AG09319 (cell line): ENCODE measurements at regions not wholly inside any gene's neighbourhood (a gene's known extent, or its start where the extent isn't known, plus 50 kb on each side); places are given as distances from the start of the nearest gene placed in this dataset.

Source experiments
- DNase-seq: peaks from one replicate; pipeline ENCODE4 v3.0.0-alpha.2; 2010; ENCODE audit warnings: low read depth; ENCODE audit errors: extremely low read depth
- TF ChIP-seq, protein P1 (sequence below): IDR thresholded peaks from 2 replicates; pipeline ENCODE4 v1.5.1; 2011; ENCODE audit warnings: low read depth, mild to moderate bottlenecking, inconsistent platforms, low read length, moderate library complexity

DNA sequence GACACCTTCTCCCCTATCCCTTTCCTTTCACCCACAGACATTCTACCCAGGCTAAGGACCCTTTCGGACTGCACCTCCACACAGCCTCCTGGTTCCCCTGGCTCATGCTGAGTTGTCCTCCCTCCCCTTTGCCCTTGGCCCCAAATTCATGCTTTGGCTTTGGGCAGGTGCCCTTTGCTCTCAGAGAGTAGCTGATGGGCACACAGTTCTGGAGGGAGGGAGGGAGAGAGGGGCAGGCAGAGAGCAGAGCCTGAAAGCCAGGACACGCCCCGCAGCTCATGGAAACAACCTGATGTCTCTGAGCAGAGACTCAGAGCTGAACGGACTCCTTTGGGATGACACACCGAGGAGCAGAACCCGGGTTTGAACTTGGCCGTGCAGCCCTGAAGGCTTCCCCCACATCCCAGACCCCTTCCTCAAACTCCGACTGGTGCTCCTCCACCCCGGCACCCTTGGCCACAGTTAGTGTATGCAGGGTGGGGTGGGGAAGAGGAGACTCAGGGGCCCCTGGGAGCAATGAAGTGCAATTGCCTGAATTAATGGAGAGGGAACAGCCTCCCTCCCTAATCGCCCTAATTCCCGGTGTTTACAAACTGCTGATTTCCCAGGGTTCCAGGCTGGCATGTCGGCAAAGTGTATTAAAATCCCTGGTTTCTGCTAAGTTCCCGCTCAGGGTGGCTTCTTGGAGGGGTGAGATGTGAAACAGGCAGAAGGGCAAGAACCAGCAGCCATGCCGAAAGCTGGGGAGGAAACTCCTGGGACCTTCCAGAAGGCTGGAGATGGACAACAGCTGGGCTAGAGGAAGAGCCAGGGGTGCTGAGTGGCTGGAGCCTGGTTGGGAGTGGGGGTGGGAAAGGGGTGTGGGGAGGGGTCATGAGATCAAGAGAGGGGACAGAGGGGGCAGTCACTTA, 71.2 kb upstream of the SHISAL1 start:
- TF ChIP-seq, protein P1, sequence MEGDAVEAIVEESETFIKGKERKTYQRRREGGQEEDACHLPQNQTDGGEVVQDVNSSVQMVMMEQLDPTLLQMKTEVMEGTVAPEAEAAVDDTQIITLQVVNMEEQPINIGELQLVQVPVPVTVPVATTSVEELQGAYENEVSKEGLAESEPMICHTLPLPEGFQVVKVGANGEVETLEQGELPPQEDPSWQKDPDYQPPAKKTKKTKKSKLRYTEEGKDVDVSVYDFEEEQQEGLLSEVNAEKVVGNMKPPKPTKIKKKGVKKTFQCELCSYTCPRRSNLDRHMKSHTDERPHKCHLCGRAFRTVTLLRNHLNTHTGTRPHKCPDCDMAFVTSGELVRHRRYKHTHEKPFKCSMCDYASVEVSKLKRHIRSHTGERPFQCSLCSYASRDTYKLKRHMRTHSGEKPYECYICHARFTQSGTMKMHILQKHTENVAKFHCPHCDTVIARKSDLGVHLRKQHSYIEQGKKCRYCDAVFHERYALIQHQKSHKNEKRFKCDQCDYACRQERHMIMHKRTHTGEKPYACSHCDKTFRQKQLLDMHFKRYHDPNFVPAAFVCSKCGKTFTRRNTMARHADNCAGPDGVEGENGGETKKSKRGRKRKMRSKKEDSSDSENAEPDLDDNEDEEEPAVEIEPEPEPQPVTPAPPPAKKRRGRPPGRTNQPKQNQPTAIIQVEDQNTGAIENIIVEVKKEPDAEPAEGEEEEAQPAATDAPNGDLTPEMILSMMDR = no peak

DNA sequence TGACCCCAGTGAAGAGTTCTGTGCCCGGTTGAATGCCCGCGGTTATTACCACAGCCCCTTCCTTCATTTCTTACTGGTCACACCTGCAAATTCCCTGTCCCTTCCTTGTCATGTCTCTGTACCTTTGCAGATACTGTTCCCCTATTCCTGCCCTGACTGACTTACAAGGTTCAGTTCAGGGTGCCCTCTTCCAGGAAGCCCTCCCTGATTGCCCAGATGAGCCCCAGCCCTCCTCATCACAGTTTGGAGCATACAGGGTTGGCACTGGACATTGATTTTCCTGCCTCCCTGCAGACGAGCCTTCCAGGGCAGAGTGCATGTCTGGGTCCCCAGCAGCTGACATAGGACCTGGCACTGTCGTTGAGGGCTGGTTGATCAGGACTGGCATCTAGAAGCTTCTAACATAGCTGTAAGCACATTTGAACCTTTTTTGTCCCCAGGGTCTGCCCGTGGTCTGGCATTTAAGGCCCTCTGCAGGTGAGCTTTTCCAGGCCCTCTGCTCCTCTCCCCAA, 70.4 kb upstream of the SHISAL1 start:
- no peak for DNase-seq
- TF ChIP-seq, protein P1 = no peak

More for the DNA sequence above, 71.2 kb upstream of the SHISAL1 start:
- DNase-seq = no peak

DNA sequence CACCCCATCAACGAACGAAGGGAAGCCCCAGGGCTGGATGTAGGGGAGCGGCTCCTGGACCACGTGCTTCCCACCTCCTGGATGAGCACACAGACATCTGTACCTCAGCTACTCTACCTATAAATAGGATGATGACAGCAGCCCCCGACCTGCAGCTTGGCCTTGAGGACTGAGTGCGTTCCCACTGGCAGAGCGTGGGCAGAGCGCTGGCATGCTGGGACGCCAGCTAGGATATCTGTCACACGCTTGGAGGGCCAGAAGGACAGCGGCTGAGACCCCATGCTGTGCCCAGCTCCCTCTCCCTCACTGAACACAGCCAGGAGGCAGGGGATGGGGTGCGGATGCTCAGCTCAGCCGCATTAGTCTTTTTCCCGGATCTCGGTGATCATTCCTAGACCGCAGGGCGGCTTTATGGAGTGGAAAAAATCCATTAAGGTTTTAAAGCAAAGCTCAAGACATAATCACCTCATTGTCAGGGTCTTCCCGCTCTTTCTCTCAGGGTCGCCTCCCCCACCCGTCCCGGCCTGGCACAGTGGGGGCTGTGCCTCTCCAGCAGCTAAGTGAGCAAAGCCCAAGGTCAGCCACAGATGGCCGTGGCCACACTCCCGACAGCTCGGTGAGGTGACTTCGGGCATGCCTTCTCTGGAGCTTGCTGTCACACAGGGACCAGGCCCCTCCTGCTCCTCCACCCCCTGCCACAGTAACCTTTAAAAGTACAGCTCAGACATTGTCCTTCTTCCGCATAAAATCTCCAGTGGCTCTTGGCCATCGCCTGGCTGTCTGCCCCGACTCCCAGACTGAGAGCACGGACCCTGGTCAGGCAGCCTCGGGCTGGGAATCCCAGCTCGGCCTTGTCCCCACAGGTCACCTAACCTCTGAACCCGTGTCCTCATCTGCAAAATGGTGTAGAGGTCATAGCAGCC, 69.6 kb upstream of the SHISAL1 start:
- no peak for DNase-seq
- TF ChIP-seq, protein P1 = no peak

DNA sequence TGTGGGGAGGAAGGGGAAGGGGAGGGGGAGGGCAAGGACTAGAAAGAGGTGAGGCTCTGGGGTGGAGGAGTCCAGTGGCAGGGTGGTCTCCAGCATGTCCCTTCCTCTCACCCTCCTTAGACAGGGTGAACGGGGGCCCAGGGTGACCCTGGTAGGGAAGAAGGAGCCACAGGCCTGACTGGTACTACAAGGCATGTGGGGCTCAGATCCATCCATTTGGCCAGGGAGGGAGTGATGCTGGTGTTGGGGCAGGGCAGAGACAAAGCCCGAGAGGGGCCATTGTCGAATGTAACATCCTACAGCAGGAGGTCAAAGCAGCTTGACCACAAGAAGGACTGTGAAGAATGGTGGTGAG, 69.0 kb upstream of the SHISAL1 start:
- DNase-seq = no peak
- TF ChIP-seq, protein P1 = no peak

DNA sequence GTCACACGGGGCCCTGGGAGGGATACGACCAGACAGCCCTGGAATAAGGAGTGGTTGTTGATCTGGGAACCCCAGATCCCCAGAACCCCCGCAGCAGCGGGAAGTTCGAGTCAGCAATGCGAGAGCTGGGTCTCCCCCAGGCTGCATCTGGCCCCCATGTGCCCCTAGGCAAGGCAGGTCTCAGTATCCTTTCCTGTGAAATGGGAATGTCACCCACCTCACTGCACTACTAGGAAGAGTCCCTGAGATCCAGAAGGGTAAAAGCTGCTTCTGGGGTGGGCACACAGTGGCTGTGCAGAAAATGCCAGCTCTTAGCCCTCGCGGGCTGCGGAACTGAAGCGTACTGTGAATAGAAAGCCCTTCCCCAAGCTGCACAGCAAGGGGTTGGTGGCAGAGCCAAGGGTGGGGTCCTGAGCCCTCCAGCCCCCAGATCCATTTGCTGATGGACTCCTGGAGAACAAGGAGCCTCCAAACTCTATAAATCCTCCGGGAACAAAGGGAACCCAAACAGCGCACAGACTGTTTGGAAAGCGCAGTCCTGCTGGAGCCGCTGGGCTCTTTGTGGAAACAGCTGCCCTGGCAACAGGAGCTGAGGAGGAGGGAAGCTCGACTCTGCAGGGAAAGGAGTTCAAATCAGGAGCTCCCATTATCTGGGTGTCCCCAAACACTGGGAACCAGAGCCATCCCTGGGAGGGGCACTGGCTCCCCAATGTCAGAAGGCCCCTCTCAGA, 68.2 kb upstream of the SHISAL1 start:
- TF ChIP-seq, protein P1 = no peak
- no peak for DNase-seq

DNA sequence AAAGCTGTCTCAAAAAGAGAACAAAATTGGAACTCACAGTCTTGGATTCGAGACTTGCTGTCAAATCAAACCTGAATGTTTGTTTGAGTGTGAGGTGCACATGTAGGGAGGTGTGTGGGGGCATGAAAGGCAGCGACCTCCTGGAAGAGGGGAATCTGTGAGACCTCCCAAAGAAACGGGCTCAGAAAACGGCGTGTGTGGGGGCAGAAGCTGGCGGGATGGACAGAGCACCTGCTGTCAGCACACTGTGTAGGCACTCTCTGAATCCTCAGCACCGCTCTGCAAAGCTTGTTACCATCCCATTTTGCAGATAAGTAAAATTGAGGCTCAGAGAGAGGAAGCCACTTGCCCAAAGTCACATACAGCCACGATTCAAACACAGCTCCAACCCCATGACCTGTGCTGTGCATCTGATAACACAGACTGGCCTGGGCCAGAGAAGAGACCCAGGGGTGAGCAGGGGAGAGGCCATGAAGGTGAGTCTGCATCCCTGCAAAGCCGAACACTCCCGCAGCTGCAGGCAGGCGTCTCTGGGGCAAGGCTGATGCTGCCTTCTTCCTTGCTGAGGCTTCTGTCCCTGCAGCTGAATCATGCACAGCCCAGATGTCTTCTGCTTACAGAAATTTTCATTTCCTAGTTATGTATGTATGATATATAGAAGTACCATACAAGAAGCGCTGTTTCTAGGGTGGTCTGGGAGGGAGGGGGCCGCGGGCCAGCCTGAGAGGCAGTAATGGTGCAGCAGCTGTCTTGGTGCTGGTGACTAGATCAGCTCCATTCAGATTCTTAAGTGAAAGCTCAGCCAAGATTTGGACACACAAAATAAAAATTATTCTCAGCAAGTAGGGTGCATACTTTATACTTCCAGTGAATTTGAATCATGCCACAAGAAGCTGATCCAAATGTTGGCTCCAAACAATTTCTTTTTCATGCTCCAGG, 67.3 kb upstream of the SHISAL1 start:
- TF ChIP-seq, protein P1 = no peak
- DNase-seq = no peak
